HG02678 (cell line): ENCODE measurements at regions not wholly inside any gene's neighbourhood (a gene's known extent, or its start where the extent isn't known, plus 50 kb on each side); places are given as distances from the start of the nearest gene placed in this dataset.
"Not testable (repeated sequence)": the region's sequence is repeated elsewhere in the genome, so short reads cannot be mapped to it uniquely, and the experiment has no call there.

Source experiments
- ATAC-seq: cut with Tn5 transposase; IDR thresholded peaks from one replicate; pipeline ENCODE4 v1.9.1; 2021; ENCODE audit warnings: mild to moderate bottlenecking, moderate library complexity; ENCODE audit not compliant: unreplicated experiment

DNA sequence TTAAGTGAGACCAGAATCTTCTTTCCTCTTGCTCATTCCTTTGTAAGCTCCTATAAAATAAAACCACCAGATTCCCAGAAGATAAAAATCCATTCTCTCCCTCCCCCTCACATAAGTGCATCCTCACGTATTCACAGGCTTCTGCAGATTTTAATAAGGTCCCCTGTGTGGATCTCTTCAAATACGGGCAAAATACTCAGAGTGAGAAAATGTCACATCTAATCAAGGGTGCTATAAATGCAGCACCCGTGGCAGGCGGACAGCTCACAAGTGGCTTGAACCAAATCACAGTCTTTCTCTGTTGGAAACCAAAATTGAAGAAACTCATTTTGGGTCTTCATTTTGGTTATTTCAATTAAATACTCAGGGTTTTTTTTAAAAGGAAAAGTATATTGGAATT is 212.9 kb upstream of the CMC1 start:
- no peak for ATAC-seq

DNA sequence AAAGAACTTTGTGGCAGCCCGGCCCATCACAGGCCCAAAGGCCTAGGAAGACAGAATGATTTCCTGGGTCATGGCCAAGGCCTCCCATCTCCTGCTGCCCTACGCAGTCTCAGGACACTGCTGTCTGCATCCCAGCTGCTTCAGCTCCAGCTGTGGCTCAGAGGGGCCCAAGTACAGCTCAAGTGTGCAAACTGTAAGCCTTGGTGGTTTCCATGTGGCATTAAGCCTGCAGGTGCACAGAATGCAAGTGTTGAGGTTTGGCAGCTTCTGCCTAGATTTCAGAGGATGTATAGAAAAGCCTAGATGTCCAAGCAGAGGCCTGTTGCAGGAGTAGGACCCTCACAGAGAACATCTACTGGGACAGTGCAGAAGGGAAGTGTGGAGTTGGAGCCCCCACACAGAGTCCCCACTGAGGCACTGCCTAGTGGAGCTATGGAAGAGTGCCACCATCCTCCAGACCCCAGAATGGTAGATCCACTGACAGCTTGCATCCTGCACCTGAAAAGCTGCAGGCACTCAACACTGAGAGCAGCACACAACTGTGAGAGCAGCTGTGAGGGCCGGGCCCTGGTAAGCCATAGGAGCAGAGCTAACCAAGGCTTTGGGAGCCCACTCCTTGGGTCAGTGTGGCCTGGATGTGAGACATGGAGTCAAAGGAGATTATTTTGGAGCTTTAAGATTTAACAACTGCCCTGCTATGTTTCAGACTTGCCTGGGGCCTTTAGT is 208.2 kb upstream of the CMC1 start:
- no peak for ATAC-seq

DNA sequence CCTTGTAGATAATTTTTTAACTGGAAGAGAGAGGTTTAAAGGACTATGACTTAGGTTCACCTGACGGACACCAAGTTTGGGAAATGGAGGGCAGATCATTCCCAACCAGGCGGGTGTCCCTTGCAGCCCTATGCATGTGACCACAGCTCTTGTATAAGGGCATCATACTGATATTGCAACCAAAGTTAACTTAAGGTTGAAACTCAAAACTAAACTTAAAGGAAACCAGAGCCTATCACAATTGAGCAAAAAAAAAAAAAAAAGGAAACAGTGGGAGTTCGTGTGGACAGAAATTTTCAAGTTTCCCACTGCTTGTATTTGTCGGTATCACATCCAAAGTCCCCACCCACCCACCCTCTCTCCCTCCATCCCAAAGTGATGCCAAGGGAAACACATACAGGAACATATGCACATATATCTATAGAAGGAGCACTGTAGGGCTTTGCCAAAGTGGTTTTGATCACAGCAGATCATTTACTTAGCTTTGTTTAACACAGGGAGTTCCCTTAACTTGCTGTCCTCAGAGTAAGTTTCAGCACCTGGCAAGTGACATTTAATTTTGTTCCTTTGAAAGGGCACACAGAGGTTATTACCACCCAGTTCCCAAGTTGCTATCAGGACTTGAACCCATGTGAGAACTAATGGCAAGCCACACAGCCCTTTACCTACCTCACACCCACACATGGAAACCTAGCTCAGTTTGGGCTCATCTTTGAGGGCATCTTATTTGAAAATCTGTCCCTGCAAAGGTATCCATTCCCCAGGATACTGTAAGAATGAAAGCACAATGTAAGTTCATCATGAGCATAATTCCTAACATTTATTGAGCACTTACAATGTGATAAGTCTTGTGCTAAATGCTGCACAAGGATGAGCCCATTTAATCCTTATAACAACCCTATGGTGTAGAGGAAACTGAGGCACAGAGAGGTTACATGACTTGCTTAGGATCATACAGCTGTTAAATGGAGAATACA is 204.5 kb upstream of the CMC1 start:
- peak; percentile 69 for ATAC-seq

DNA sequence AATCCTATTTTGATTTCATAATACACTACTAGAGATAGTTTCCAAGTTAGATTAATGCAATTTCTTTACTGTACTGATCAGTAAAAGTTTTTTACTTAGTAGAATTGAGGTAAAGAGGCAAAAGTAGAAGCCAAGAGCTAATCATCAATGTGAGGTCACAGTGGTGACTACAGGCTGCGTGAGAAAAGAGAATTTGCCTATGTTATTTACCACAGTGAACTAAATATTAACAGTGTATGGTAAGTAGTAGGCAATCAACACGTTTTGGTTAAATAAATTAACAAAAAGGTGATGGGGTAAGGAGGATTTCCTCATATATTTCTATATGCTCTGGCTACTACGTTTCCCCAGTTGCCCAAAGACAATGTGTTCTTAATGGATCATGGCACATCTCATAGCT is 202.2 kb upstream of the CMC1 start:
- peak; percentile 35 for ATAC-seq

DNA sequence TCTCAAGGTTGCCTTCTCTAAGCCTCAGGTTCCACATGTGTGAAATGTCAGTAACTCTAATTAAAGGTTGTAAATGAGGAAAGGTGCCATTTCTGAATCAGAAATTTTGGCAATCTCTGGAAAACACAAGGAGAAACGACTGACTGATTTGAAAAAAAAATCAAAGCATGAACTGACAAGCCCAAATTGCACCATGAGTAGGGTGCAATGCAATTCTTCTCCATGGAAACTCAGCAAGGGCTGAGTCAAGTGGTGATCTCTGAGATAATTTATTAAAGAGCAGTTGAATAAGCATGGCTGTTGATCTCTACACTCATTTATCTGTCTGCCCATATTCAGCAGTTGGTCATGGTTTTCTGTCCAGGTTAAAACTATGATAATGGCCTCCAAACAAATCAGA is 201.6 kb upstream of the CMC1 start:
- ATAC-seq: no peak

DNA sequence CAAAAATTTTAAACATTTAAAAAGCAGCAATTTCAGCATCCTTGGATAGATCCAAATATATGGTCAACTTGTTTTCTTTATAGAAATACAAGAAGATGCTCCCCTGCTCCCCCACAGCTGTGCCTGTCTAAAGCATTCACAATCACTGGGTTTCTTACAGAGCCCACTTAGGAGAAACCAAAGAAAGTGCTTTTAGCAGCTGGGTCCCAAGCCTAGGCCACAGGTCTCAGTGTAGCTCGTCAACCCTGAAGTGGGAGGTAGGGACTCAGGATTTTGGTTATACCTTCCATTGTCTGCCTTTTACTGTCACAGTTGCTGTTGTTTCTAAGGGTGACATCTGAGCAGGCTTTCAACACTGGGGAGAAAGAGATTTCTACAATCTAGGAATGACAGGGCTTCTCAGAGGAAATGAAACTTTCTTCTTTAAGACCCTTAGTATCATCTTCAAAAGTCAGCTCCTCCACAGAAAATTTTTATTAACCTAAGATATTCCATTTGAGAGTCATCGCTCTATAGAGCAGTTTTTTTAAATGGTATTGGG is 199.3 kb upstream of the CMC1 start:
- ATAC-seq: peak; percentile 58

DNA sequence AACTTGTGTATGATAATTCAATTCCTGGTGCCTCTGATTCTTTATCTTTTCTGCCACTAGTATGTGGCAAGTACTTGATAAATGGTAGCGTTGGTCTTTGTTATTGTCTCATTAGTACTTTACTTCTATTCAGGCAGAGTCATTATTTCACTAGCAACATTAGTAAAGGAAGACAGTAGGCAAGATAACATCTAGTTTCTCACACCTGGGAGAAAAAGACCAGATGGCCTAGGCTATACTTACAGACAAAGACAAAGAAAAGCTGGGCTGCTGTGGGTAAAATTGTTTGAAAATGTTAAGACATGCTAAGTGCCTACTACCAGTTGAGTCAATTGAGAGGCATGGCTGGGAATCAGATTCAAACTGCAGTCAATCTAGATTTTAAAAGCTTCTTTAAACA is 198.7 kb upstream of the CMC1 start:
- peak; percentile 62 for ATAC-seq

DNA sequence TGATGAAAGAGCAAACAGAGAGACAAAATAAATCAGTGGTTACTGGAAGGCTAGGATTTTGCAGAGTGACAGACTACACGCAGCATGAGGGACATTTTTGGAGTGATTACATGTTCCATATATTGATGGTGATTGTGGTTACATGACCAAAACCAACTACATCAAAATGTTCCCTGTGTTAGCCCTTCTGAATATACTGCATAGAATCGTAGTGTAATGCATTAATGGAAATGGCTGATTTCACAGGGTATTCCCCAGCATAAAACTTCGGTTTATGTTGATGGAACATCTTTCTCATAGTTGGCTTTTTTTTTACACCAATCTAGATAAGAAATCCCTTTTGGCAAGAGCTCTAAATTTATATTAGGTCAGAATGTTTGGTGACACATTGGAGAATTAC is 191.3 kb upstream of the CMC1 start:
- ATAC-seq: no peak

DNA sequence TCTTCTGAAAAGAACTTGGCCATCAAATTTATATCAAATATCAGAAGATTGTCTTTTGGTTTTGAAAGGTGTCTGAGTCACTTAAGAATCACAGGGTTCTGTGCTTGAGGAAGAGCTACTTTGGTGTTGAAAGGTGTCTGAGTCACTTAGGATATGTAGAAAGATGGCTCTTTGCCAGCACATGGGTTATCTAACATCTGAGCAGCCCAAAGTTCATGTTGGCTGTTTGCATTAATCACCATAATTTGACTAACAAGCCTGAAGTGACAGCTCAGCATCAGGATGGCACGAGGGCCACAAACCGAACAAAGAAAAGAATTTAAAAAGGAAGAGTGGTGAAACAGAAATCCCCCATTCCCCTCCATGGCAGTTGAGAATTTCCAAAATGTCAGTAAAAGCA is 190.5 kb upstream of the CMC1 start:
- ATAC-seq: no peak

DNA sequence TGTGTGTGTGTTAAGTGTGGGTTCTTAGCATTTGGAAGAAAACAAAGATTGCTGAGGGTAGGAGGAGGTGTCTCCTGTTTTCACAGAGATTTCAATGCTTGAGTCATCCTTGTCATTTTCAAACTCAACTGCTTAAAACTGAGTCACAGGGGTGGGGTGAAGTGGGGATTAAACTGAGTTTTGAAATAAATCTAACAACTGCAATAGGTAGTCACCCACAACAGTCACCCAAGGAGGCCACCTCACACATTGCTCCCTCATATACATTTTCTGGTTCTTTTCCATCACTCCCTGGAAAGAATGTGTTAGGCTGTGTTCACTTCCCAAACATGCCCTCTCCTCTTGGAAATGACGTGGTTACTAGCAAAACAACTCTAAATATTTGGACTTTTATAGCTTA is 187.7 kb upstream of the CMC1 start:
- ATAC-seq: no peak

DNA sequence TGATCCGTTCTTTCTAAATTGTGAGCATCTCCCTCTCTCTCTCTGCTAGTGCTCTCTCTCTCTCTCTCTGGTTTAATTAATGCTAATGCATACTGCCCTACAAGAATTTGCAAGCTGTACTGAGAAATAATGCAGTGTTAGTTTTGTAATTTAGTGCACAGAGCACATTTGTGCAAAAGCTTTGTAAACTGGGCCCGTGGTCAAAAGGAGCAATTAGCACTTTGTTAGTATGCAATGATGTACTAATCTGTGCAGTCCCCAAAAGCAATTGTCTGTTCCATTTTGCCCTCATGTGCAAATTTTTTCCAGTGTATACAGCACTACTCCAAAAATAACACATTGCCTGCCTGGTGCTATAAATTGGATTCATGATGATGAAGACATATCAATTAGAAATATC is 184.6 kb upstream of the CMC1 start:
- ATAC-seq: no peak

DNA sequence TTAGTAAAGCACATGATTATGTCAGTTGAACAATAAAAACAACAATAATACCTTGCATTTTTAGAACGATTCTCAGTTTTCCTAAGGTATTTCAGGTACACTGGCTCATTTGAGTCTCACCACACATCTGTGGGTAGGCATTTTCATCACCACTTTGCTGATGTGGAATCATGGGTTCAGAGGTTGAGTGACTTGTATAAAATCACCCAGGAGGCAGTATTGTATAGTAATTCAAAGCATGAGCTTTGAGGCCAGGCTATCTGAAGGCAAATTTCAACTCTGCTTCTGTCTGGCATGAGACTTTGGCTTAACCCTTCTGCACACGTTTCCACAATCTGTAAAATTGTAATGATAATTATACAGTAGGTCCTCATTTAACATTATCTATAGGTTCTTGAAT is 183.9 kb upstream of the CMC1 start:
- no peak for ATAC-seq

DNA sequence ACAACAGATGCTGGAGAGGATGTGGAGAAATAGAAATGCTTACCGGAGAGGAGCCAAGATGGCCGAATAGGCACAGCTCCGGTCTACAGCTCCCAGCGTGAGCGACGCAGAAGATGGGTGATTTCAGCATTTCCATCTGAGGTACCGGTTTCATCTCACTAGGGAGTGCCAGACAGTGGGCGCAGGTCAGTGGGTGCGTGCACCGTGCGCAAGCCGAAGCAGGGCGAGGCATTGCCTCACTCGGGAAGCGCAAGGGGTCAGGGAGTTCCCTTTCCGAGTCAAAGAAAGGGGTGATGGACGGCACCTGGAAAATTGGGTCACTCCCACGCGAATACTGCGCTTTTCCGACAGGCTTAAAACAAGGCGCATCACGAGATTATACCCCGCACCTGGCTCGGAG is 182.2 kb upstream of the CMC1 start:
- not testable (repeated sequence) for ATAC-seq

DNA sequence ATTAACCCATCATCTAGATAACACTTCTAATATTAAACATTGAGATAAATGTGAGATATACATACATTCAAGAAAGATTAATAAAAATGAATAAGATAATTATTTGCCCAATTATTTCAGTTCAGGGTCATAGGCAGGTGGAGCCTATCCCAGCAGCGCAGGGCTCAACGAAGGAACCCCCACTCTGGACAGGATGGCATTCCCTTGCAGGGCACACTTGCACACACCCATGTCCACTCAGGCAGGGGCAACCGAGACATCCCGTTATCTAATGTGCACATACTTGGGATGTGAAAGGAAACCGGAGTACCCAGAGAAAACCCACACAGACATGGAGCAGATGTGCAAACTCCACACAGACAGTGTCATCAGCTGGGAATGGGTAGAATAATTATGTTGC is 175.4 kb upstream of the CMC1 start:
- ATAC-seq: no peak

DNA sequence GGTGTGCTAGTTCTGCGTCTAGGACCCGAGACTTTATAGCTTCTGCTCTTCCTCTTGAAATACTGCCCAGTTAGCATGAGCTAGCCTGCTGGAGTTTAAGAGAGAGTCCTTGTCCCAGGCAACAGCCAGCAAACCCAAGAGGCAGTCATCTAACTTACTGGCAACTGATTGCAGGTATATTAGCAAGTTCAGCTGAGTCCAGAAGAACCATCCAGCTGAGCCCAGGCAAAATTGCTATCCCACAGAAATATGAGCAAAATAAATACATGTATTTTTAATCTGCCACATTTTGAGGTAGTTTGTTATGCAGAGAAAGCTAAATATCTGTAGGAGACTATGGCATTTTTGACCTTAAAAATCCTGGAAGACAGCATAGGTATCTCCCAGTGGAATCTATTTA is 174.4 kb upstream of the CMC1 start:
- ATAC-seq: no peak

DNA sequence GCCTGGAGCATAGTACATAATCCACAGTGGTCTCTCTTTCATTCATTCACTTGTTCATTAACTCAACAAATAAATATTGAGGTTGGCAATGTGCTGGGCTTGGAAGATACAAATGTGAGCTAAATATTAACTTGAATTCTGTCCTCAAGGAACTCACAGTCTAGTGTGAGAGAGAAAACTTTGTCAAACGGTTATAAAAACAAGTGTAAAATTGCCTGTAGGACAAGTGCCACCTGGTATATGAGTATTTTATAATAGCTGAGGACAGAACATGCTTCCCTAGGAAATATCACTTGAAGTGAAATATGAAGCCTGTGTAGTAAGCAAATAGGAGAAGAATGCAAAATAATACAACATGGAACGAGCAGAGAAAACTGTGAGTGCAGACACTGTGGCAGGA is 173.1 kb upstream of the CMC1 start:
- ATAC-seq: no peak

DNA sequence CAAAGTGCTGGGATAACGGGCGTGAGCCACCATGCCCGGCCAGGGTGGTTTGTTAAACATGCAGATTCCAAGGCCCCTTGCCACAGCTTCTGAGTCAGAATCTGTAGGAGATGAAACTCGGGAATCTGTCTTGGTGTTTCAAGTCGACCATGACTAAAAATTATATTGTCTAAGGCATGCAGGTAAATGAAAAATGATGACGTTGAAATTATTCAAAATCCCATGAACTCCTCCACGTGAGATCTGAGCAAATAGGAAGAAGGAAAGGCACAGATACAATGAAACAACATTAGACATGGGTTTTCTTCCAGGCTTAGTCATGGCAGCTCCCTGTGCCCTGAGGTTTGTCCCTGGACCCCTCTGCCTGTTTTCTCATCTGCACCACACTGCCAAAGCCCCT is 172.0 kb upstream of the CMC1 start:
- ATAC-seq: no peak

DNA sequence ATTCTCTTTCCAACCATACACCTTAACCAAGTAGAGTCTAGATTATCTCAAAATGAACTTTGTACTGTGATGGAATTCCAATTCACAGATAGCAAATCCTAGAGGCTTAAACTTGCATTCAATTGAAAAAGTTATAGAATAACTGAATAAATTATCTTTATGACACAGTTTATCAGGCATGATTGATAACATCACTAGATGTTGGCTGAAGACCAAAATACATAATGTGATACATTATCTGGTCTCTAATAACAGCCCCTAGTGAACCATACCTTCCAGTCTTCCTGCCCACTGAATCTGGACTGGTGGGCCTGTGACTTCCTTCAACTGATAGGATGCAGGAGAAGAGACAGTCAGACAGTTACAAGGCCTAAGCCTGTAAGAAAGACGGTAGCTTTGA is 165.2 kb upstream of the CMC1 start:
- no peak for ATAC-seq

DNA sequence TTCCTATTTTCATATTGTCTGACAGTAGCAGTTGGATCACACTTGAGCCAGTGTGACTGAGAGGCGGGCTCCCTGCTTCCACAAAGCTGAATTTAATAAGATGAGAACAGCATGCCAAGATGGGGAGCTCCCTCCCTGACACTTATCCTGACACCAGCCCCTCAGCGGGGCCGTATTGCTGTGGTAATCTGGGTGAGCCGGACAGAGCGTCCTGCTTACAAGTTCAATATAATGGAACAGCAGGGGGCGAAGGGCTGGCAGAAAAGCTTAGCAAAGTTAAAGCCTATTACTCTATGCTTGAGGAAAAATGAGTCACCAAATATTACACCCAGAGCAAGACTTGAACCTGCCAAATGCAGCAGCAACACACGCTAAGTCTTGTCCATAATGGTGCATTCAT is 163.8 kb upstream of the CMC1 start:
- ATAC-seq: no peak

DNA sequence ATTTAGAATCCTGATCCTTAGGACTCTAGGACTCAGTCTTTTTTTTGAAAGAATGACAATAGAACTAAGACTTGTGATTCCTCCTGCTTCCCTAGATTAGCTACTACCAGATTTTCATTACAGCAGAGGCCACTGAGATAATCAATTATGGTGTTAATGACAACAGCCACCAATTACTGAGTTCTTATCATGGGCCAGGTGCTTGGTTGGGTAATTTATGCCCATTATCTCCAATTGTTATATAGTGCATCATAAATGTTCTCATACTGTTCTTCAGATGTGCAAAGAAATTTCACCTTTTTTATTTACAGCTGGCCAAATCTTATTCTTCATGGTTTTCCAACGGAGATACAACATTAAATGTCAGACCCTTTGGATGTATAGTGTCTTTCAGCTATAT is 162.9 kb upstream of the CMC1 start:
- ATAC-seq: no peak

DNA sequence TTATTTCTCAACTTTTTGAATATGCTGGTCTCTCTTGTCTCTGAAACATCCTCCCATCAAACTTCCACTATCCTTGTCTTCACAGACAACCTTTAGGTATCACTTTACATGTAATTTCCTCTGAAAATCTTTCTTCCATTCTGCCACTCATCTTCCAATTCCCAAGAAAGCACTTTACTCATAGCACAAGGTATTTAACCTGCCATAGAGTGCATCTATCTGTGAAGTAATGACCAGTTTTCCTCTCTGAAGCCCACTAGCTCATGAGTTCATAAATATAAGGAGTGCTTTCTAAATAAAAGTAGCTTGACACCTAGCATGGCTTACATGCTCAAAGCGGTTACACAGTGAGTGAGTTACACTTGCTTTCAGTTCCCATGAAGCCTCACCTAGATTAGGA is 160.7 kb upstream of the CMC1 start:
- no peak for ATAC-seq

DNA sequence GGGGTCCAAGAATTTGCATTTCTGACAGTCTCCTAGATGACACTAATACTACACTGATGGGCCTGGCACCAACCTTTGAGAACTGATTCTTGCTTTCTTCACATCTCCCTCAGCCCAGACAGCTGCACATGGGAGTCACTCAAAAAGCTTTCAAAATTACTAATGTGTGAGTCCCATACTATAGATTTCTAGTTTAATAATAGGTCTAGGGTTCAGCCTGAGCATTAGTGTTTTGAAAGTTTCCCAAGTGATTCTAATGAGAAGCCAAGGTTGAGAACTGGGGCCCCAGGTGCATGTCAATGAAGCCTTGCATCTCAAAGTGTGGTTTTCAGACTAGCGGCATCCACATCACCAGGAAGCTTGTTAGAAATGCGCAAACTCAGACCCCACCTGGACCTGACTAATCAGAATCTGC is 159.9 kb upstream of the CMC1 start:
- peak; percentile 68 for ATAC-seq
